ENCODE measurements at regions not wholly inside any gene's neighbourhood (a gene's known extent, or its start where the extent isn't known, plus 50 kb on each side); places are given as distances from the start of the nearest gene placed in this dataset.
A peak's percentile ranks its signal among the peaks of the same experiment; 100 is the strongest.

DNA sequence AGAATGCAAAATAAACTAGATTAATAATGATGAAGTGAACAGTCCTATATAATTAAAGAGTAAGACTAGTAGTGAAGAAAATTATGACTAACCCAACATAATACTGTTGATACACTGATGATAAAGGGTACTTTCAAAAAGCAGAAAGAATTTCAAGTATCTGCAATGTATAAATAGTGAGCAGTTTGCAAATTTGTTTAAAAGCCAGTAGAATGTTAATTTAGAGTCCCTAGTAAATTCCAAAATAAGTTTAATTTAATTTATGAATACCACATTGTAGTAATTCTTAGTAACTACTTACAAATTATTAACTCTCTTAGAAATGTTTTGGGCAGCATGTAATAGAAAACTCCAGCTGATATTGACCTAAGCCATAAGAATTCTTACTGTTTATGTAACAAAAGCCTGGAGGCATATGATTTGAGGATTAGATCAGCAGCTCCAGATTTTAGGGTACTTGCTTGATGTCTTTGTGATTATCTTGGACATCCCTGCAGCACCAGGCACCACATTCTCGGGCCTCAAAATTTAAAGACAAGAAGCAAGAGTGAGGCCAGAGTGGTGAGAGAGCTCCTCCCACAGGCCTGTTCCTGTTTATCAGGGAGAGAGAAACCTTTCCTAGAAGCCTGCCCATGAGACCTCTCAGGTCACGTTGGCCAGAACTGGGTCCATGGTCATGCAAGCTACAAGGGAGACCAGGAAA lies 67.6 kb upstream of the TDRD3 start:
- no peak for TF ChIP-seq MYC (IDR thresholded peaks at IDR 0.05; ENCODE audit: low read depth, low read length)
- TF ChIP-seq, protein P1, sequence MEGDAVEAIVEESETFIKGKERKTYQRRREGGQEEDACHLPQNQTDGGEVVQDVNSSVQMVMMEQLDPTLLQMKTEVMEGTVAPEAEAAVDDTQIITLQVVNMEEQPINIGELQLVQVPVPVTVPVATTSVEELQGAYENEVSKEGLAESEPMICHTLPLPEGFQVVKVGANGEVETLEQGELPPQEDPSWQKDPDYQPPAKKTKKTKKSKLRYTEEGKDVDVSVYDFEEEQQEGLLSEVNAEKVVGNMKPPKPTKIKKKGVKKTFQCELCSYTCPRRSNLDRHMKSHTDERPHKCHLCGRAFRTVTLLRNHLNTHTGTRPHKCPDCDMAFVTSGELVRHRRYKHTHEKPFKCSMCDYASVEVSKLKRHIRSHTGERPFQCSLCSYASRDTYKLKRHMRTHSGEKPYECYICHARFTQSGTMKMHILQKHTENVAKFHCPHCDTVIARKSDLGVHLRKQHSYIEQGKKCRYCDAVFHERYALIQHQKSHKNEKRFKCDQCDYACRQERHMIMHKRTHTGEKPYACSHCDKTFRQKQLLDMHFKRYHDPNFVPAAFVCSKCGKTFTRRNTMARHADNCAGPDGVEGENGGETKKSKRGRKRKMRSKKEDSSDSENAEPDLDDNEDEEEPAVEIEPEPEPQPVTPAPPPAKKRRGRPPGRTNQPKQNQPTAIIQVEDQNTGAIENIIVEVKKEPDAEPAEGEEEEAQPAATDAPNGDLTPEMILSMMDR (IDR thresholded peaks at IDR 0.05; ENCODE audit: low read depth, low read length): peak; percentile 54

DNA sequence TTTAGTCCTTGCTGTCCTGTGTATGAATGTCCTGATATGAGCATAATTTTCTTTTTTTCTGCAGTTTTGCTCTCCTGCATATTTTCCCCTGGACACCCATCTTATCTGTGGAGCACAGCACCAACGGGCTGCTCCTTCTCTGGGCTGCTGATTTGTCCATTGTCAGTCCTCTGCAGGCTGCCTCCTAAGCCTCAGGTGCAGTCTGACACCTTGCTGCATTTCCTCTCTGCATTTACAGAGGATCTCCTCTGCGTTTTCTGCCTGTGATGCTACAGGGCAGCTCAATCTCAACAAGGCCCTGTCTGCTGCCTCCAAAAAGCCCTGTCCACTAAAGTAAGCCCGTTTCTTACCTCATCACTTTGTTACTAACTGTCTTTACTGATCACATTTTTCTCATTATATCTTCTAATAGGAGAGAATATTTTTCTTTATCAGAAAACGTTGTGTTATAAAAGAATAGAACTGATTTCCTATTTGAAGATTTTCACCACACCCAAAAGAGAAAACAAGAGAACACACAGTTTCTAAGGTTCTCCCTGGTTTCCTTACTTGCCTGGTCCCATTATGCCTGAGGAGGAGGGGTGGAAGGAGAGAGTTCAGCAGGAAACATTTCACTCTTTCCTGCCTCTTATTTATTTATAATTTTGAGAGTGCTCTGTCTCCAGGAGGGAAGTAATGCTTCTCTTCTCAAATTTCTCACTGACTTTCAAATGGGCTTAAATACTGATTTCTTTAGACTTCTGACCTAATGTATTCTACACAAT lies 65.6 kb upstream of the TDRD3 start:
- no peak for DNase-seq (ENCODE audit: low read depth)
- no peak for TF ChIP-seq MYC (IDR thresholded peaks at IDR 0.05; ENCODE audit: low read depth, low read length)
- H3K4me3 ChIP-seq (ENCODE audit: low read depth, low read length): no peak overlapping the region

More for the DNA sequence above, 67.6 kb upstream of the TDRD3 start:
- DNase-seq (ENCODE audit: low read depth): peak; percentile 60
- no peak overlapping the region for H3K4me3 ChIP-seq (ENCODE audit: low read depth, low read length)

DNA sequence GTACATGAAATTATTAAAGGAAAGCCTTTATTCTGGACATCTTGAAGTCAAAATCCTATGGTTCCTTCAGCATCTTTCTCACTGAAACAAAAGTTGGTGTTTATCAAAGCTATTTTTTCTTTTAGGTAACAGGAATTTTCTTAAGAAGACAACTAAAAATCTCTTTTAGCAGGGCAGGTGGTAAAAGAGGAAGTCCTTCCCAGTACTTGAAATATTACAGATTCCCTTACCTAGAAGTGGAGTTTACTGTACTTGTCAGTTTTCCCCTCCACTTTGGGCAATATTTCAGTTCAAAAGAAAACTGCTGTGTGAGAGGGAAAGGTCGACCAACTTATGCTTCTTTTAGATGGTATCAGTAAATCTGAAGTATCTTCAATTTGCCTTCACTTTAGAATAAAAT lies 64.3 kb upstream of the TDRD3 start:
- no peak overlapping the region for H3K4me3 ChIP-seq (ENCODE audit: low read depth, low read length)
- DNase-seq (ENCODE audit: low read depth): no peak
- TF ChIP-seq POLR2A (IDR thresholded peaks at IDR 0.05; ENCODE audit: extremely low read depth, insufficient read length): no peak
- TF ChIP-seq, protein P2, sequence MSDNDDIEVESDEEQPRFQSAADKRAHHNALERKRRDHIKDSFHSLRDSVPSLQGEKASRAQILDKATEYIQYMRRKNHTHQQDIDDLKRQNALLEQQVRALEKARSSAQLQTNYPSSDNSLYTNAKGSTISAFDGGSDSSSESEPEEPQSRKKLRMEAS (IDR thresholded peaks at IDR 0.05; ENCODE audit: low read depth, low read length): no peak
- TF ChIP-seq, protein P1 (IDR thresholded peaks at IDR 0.05; ENCODE audit: low read depth, low read length): no peak

DNA sequence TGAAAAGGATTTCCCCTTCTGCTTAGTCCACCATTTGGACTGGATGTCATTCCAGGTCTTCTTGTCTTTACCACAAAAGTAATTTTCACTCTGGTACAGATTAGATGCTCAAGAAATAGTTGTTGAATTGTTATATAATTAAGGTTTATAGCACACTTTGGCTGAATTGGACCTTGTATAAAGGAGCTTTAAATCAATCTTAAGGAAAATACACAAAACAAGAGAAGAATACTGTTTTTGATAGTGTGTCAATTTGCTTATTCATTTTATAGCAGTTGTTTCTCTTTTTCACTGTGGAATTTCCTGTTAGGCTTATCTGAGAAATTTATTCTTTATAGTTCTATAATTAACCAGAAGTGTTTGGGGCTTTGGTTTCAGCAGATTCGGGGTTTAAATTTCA lies 62.7 kb upstream of the TDRD3 start:
- TF ChIP-seq, protein P2 (IDR thresholded peaks at IDR 0.05; ENCODE audit: low read depth, low read length): no peak
- TF ChIP-seq POLR2A (IDR thresholded peaks at IDR 0.05; ENCODE audit: extremely low read depth, insufficient read length) (no peak), MYC (IDR thresholded peaks at IDR 0.05; ENCODE audit: low read depth, low read length) (no peak)
- TF ChIP-seq, protein P1 (IDR thresholded peaks at IDR 0.05; ENCODE audit: low read depth, low read length): no peak
- DNase-seq (ENCODE audit: low read depth): no peak
- no peak overlapping the region for H3K4me3 ChIP-seq (ENCODE audit: low read depth, low read length)

DNA sequence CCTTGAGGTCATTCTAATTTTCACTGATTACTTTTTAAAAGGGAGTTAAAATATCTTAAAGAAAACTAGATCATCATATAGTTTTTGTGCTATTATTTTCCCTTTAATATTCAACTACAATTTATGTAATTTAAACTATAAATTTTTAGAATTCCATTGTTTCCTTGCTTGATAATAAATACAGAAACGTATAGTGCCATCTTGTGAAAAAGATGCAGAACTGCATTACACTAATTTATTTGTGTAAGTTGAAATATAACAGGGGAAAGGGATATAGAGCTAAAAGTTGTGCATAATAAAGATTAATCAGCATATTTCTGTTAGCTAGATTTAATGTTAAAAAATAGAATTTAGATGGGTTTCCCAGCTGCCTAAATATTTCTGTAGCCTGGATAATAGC lies 61.5 kb upstream of the TDRD3 start:
- DNase-seq (ENCODE audit: low read depth): no peak
- H3K4me3 ChIP-seq (ENCODE audit: low read depth, low read length): no peak overlapping the region
- TF ChIP-seq, protein P1 (IDR thresholded peaks at IDR 0.05; ENCODE audit: low read depth, low read length): no peak
- TF ChIP-seq POLR2A (IDR thresholded peaks at IDR 0.05; ENCODE audit: extremely low read depth, insufficient read length) (no peak), MYC (IDR thresholded peaks at IDR 0.05; ENCODE audit: low read depth, low read length) (no peak)
- TF ChIP-seq, protein P2 (IDR thresholded peaks at IDR 0.05; ENCODE audit: low read depth, low read length): no peak

DNA sequence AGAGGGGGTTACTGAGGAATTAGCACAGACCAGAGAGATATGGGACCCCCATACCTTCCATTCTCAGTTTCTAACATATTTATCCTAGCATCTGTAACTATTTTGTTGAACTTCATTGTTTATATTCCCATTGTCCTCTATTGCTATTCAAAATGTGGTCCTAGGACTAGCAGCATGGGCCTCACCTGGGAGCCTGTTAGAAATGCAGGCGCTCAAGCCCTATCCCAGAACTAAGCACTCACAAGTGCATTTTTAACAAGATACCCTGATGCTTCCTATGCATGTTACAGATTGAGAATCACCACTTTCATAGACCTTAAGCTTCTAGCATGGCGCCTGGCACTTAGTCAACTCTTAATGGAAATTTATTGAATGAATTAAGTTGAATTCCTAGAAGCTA lies 58.3 kb upstream of the TDRD3 start:
- TF ChIP-seq, protein P2 (IDR thresholded peaks at IDR 0.05; ENCODE audit: low read depth, low read length): no peak
- TF ChIP-seq POLR2A (IDR thresholded peaks at IDR 0.05; ENCODE audit: extremely low read depth, insufficient read length) (no peak), MYC (IDR thresholded peaks at IDR 0.05; ENCODE audit: low read depth, low read length) (no peak)
- TF ChIP-seq, protein P1 (IDR thresholded peaks at IDR 0.05; ENCODE audit: low read depth, low read length): no peak
- no peak for DNase-seq (ENCODE audit: low read depth)
- H3K4me3 ChIP-seq (ENCODE audit: low read depth, low read length): no peak overlapping the region
